NAMALWA (cell line): ENCODE measurements at regions not wholly inside any gene's neighbourhood (a gene's known extent, or its start where the extent isn't known, plus 50 kb on each side); places are given as distances from the start of the nearest gene placed in this dataset.
"Not testable (repeated sequence)": the region's sequence is repeated elsewhere in the genome, so short reads cannot be mapped to it uniquely, and the experiment has no call there.

Experiments used
- DNase-seq: peaks from one replicate; pipeline ENCODE4 v3.0.0-alpha.2; 2015; ENCODE audit warnings: low spot score

GRCh38 chr14:94833633-94834032, 63.7 kb upstream of the GSC start:
- no peak for DNase-seq

GRCh38 chr14:94831085-94831484, 61.2 kb upstream of the GSC start:
- DNase-seq, result no peak

- no peak for DNase-seq
These were observed 58.0 kb upstream of the GSC start for GRCh38 chr14:94827711-94828447.

- no peak for DNase-seq
These were observed 56.9 kb upstream of the GSC start for GRCh38 chr14:94826774-94827173.

- DNase-seq, result no peak
These were observed 53.8 kb upstream of the GSC start for GRCh38 chr14:94823556-94824341.

GRCh38 chr14:94821705-94822104, 51.8 kb upstream of the GSC start:
- DNase-seq, result no peak

- not testable (repeated sequence) for DNase-seq
These were observed 51.0 kb upstream of the GSC start for GRCh38 chr14:94820932-94821331.
